AG08395 (cell line): ENCODE measurements at regions not wholly inside any gene's neighbourhood (a gene's known extent, or its start where the extent isn't known, plus 50 kb on each side); places are given as distances from the start of the nearest gene placed in this dataset.

Source experiments
- DNase-seq: peaks from one replicate; pipeline ENCODE4 v3.0.0; 2012; ENCODE audit warnings: mixed read lengths, low spot score

DNA sequence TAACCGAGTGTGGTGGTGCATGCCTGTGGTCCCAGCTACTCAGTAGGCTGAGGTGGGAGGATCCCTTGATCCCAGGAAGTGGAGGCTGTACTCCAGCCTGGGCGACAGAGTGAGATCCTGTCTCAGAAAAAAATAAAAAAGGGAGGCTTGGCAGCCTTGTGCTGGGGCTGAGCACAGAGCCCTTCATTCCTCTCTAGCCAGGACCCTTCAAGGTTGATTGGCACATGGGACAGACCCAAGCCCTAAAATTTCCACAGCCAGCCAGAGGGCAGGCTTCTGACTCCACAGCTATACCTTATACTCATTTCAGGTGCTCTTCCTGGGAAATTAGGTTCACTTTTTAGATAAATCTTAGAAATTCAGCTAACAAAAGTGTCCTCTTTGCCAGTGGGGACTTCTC, 553.0 kb upstream of the CPEB2 start:
- no peak for DNase-seq

DNA sequence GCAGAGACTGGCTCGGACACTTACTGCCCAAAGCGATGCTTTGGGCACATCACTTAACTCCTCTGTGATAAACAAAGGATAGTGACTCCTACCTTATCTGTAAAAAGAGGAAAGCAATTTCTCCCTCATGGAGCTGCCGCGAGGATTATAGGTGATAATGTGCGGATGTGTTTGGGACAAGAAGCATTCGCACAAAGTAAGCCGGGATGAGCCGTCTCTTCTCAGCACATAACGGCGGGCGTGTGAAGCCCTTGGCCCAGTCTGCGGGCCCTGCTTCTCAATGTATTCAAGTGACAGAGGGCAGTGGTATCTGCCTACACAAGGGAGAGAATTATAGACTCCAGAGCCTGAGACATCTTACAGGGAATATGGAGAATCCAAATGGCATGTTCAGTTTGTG, 550.3 kb upstream of the CPEB2 start:
- no peak for DNase-seq

DNA sequence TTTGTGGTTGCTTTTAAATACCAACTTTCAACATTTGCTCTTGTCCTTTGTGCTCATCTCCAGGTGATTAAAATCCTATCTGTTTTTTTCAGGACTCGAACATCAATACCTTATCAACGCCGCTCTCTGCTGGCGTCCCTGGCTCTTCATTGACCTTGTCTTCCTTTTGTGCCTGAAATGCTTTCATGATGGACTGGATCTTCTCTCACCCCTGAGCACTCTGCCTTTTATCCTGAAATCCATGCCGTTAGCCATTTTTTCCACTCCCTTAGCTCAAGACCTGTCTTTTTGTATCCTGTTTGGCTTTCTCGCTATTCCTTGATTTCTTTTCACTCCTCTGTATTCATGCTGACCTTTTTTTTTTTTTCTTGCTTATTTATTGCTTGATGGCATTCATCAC, 549.5 kb upstream of the CPEB2 start:
- no peak for DNase-seq

DNA sequence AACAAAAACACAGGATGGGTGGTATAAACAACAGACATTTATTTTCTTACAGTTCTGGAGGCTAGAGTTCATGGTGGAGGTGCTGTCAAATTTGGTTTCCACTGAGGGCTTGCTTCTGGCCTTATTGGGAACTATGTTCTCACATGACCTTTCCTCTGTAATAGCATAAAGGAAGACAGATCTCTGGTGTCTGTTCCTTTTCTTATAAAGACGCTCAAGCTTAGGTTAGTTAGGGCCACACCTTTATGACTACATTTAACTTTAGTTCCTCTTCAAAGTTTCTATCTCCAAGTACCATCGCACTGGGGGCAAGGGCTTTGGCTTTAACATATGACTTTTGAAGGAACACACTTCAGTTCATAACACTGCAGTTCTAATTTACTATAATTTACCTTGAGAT, 543.8 kb upstream of the CPEB2 start:
- DNase-seq: no peak

DNA sequence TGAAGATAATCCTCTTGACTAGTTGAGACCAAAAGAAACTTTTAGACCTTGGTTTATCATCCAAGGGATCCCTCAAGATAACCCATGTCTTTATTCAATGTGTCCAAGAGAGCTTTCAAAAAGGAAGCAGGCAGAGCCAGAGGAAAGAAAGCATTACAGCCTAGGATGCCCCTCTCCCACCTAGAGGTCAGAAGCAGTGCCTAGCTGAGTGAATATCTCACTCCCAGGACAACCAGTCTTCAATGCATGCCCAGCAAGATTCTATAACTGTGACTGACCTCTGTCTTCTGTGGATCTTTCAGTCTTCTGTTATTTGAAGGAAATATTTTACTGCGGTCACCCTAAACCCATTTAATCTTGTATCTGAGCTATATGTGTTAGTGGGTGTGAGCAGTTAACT, 537.2 kb upstream of the CPEB2 start:
- no peak for DNase-seq

DNA sequence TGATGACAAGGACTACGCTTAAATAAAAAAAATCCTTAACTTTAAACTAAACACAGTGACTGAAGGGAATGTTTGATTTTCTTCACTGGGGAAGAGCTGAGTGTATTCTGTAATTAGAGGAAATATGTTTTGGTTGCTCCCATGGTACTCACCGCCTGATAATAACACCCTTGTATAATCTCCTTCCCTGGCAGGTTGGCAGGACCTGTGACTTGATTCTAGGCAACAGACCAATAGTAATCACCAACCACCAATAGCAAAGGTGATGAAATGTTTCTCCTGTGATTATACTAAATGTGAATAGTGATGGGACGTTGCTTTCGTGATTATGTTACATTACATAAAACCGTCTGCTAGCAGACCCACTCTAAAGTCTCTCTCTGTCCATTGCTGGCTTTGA, 536.8 kb upstream of the CPEB2 start:
- DNase-seq: no peak

DNA sequence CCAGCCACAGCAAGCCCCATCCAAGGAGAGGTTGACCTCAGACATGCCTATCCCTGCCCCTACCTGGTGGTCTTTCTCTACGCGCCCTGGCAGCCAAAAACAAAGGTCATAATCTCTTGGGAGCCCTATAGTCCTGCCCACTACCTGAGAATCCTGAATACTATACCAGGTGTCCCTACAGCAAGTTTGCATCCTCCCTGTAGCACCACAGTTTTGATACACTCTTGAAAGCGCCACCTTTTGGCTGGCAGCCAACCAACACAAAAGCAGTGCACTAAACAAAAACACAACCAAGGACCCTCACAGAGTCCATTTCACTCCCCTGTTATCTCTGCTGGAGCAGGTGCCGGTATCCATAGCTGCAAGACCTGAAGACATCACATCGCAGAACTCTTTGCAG, 523.8 kb upstream of the CPEB2 start:
- DNase-seq: no peak

DNA sequence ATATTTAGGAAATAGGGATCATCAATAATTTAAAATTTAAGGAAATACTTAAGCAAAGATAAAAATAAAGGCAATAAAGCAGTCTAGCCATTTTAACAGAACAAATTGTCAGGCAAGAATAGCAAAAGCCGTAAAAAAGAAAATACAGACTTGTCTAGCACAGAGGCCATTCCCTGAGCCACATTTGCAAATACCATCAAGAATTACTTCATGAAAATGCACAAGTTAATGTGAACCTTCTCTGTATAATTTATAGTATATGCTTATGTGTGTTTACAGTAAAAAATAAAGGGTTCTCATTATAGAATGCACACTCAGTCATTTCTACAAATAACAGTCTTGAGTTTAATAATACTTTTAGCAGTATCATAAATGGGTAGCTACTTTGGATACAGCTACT, 505.9 kb upstream of the CPEB2 start:
- DNase-seq: no peak

DNA sequence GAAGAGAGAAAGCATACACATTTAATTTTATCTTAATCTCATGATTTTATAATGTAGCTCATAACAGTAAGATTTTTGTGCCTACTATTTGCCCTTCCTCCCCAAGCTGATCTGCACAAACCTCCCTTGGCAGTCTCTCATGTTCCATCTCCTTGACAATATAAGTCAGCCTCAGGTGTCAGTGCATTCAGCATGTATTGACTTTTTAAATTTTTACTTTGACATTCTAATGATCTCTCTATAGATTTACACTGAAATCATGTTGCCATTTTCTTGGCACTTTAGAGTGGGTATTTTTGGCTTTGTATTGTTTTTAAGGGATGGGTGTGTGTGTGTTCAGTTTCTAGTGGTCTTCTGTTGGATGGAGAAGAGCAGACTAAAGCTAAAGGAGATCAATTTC, 505.3 kb upstream of the CPEB2 start:
- no peak for DNase-seq

DNA sequence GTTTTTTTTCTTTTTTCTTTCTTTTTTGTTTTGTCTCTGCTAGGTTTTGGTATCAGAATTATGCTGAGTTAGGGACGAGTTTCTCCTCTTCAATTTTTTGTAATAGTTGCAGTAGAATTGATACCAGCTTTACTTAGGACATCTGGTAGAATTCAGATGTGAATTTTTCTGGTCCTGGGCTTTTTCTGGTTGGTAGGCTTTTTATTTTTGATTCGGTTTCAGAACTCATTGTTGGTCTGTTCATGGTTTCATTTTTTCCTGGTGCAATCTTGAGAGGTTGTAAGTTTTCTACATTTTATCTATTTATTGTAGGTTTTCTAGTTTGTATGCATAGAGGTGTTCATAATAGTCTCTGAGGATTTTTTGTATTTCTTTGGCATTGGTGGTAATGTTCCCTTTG, 498.1 kb upstream of the CPEB2 start:
- no peak for DNase-seq

DNA sequence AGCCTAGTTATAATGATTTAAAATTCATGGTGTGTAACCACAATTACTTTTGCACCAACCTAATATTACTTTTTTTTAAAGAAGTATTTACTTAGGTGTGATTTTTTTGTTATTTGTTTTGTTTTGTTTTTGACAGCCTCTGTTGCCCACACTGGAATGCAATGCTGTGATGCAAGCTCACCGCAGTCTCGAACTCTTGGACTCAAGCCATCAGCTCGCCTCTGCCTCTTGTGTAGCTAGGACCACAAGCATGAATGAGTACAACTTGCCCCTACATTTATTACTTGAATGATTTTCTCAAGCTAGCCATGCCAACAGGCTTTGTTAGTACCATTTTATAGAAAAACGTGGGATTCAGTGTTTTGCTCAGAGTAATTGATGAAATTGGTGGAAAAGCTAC, 488.8 kb upstream of the CPEB2 start:
- DNase-seq: no peak

DNA sequence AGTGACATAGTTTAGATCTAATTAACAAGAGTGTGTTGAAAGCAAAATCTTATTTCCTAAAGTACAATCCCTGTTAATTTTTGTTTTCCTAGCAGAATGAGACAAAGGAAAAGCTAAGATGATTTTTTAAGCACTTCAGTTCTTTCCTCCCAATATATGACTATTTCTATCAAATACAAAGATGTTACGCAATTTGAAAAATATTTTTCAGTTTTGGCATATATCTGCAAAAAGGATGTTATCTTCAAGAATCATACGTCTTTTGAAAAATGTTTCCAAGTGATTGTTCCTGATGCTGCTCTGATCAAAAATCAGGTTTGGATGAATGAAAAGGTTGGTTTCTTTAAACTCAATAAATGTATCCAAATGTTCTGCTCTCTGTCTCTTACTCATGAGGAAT, 486.7 kb upstream of the CPEB2 start:
- DNase-seq: no peak

DNA sequence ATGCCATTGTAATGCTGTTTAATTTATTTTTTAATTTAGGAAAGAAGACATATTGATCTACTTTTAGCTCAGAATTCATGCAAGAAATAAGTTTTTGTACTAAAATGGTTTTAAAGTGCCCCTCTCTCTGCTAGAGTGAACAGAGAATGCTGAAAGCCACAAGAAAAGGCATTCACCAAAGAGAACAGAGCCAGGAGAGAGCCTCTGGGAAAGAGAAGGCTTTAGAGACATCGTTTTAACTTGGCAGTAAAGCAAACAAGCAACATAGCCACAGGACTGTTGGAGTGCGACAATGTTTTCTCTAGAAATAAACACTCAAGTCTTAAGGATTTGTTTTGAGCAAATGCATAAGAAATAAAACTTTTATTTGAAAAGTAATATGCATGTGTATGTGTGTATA, 484.1 kb upstream of the CPEB2 start:
- DNase-seq: no peak

DNA sequence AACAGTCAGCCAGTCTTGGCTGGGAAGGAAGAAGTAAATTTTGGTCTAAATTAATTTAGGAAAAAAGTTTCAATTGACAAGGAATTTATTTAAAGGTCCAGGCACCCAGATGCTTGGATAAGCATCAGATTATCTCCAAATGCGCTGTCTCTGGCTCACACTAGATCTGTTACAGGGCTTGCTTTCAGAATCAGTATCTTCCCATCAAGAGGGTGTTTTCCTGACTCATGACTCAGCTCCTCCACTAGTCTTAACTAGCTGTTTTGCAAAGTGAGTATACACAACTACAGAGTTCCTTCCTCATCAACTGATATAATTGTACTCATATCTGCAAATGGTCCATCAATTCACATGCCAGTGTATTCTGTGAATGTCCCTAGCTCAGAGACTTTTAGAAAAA, 482.1 kb upstream of the CPEB2 start:
- no peak for DNase-seq

DNA sequence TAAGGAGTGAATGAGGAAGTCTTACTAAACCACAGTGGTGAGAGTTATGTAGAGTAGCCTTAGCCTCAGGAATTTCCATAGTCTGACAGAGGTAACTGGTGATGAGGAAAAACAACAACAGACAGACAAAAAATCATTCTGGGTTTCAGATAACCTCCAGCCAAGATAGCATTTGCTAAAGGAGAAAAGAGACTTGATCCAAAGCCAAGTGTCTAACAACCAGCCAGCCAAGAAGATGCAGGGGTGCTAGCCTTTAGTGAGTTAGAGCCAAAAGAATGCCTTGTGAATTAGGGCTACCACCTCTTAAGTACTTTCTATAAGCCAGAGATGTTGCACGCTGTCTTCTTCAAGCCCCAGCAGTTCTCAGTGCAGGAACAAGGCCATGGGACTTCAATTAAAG, 478.0 kb upstream of the CPEB2 start:
- DNase-seq: no peak

DNA sequence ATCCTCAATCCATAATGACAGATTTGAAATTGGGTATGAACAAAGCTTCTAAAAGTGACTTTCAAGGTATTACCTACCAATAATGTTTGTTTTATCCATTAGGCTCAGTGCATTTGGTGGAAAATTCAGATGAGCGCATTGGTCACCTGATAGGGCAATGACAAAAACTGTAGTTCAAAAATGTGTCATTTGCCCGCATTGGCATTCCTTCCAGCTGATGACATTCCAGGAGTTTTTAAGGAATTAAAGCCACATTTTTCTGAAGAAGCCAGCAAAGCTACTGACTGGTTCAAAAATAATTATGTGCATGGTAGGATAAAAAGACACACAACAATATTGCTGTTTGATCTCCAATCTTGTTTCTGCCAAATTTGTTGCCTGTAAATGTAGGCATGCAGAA, 473.4 kb upstream of the CPEB2 start:
- DNase-seq: no peak

DNA sequence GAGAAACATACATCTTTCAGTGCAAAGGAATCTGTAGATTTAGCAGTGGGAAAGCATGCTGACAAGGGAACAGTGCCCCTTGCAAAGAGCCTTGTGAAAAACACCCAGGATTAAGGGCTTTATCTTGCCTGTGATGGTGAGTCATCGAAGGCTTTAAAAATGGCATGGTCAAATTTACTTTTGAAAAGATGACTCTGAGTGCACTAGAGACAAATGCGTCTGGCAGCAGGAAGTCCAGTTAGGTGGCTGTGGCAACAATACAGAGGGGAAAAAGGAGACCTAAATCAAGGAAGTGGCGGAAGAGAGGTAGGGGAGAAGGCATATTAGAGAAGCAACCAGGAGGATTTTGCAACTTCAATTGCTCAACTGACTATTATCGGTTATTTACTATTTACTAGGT, 472.6 kb upstream of the CPEB2 start:
- no peak for DNase-seq

DNA sequence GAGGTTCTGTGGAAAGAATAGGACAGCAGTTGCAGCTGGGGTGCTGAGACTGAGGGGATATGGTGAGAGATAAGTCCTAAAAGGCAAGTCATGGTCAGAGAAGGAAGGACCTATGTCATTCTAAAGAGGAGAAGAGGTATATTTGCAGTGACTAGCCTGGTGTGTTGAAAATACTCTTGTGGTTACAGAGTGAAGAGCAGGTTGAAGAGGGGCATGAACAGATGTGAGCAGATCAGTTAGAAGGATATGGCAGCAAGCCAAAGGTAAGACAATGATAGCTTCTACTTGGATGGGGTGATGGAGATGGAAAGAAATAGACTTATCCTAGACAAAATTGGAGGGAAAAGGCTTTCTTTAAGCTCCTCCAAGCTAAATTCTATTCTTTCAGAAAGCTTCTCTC, 469.8 kb upstream of the CPEB2 start:
- DNase-seq: no peak

DNA sequence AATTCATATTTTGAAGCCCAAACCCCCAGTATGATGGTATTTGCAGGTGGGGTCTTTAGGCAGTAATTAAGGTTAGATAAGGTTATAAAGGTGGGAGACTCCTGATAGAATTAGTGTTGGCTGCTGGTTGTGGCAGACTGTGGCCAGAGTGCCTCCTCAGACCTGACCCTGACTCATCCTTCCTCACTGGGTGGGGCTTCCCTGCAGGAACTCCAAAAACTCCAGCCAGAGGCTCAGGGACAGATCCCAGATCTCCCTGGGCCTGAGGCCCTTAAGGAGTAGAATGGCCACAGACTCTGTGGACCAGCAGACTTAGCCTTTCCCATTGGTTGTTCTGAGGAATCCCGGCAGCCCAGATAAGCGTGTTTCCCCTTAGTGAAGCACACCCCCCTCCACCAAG, 463.0 kb upstream of the CPEB2 start:
- no peak for DNase-seq

DNA sequence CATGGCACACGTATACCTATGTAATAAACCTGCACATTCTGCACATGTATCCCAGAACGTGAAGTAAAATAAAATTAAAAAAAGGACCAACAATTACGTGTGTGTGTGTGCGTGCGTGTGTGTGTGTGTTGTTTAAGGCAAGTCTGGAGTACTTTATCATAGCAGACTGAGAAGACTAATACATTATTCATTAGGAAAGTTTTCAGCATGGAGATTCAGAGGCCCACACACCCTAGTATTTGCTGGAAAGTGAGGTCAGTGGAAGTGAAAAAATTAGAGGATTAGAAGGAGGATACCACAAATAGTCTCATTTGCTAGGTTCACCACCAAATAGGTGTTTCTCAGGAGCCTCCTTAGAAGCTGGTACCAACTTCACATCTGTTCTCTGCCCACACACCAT, 457.1 kb upstream of the CPEB2 start:
- DNase-seq: no peak

DNA sequence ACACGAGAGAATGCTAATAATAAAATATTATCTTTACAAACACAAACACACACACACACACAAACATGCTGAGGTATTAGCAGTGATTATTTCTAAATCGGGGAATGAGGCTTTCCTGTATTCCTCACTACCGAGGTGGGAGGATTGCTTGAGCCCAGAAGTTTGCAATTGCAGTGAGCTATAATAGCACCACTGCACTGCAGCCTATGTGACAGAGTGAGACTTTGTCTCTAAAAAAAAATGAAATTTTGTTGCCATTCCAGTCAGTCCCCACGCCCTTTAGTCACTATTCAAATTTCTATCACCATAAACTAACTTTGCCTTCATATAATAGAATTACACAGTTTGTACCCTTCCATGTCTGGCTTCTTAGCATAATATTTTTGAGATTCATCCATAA, 456.5 kb upstream of the CPEB2 start:
- DNase-seq: no peak

DNA sequence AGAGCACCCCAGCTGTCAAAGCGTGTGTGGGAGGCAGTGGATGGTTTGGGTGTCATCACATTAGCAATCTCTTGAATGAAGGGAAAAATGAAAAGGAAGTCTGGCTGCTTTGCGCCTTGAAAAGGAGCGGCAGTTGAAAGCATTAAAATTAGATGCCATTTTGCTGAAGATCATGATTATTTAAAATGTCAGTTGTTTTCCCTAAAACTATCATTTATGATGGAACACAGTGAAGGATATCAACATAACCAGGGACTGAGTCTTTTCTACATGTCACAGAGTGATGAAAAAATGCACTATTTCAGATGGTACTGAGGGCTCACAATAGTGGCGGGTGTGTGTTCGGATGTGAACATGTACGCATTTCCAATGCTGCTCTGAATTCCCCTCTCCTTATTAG, 450.2 kb upstream of the CPEB2 start:
- no peak for DNase-seq

DNA sequence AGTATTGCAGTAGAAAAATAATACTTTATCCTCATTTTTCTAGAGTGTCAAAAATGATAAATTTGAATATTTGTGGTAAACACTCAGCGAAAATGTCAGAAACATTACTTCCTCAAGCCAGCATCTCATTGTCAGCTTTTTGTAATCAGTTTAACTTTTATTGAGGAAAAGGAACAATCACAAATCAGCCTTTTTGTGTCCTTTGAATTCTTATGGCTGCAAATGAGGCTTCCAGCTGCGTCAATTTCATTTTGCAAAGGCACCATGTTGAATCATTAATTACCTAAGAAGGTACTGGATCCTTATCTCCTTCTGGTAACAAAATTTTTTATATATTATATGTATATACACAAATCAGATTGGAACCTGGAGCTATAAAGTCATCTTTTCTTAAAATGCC, 442.6 kb upstream of the CPEB2 start:
- no peak for DNase-seq

DNA sequence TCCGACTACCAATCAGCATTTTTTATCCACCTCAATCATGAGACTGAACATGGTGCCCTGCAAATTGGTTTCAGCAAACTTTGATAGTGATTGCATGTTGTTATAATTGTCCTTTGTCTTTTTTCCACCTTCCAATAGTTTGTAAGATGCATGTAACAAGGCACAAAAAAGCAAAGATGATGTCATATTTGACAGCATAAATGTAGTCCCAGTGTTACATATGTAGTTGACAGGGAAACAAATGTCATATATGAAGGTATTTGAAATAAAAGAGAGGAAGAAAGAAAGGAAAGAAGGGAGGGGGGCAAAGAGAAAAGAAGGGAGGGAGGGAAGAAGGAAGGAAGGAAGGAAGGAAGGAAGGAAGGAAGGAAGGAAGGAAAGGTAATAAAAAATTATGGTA, 441.7 kb upstream of the CPEB2 start:
- no peak for DNase-seq

DNA sequence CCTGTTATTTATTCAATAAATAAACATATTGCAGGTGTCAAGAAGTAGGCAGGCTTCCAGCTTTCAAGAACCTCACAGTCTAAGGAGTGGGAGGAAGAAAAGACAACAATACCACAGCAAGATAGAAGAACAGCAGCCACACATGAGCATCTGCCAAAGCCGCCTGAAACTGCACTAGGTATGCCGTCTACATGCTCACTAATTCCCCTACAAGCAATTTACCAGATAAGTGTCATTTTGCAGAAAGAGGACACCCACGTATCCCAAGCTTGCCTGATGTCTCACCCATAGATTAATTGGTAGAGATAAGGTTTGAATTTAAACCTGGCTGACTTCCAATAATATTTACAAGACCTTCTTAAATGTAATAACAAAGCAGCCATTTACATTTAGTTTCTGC, 439.4 kb upstream of the CPEB2 start:
- DNase-seq: no peak

DNA sequence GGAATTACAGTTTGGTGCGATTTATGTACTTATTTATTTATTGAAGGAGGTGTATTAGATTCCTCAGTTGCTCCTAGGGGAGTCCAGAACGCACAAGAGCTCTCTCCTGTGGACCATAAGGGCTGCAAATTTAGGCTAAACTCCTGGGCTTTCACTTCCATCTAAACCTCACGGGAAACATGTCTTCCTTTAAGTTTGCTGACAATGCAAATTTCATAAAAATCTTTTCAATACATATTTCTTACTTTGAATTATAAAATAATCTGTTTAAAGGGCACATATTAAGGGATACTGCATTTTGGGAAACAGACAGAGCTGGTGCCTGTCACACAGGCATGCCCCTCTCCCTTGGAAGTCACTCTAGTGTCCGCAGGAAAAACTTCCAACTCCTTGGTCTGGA, 438.0 kb upstream of the CPEB2 start:
- DNase-seq: no peak
